ENCODE measurements at regions not wholly inside any gene's neighbourhood (a gene's known extent, or its start where the extent isn't known, plus 50 kb on each side); places are given as distances from the start of the nearest gene placed in this dataset.
A peak's percentile ranks its signal among the peaks of the same experiment; 100 is the strongest.
"Not testable (repeated sequence)": the region's sequence is repeated elsewhere in the genome, so short reads cannot be mapped to it uniquely, and the experiment has no call there.

DNA sequence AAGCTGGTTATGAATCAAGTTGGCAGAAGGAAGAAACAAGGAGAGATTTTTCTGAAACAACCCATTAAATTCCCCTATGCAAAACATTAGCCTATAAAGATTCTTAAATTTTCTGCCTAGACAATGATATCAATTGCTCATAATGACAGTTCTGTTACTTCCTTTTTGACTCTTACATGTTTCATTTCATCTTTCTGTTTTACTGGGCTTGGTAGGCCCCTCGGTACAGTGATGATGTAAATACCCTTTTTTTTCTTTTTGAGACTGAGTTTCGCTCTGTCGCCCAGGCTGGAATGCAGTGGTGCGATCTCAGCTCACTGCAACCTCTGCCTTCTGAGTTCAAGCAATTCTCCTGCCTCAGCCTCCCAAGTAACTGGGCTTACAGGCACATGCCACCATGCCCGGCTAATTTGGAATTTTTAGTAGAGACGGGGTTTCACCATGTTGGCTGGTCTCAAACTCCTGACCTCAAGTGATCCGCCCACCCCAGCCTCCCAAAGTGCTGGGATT, 83.4 kb upstream of the C7orf33 start:
- H3K4me3 ChIP-seq (ENCODE audit: low read length); DNase-seq (ENCODE audit: low read depth, low spot score): not testable (repeated sequence)

GRCh38 chr7:148507787-148508186, 82.8 kb upstream of the C7orf33 start:
- H3K4me3 ChIP-seq (ENCODE audit: low read length) = no peak overlapping the region
- no peak for DNase-seq (ENCODE audit: low read depth, low spot score)

- DNase-seq (ENCODE audit: low read depth, low spot score) = no peak
Observed at GRCh38 chr7:148514236-148514635, 76.3 kb upstream of the C7orf33 start.

DNA sequence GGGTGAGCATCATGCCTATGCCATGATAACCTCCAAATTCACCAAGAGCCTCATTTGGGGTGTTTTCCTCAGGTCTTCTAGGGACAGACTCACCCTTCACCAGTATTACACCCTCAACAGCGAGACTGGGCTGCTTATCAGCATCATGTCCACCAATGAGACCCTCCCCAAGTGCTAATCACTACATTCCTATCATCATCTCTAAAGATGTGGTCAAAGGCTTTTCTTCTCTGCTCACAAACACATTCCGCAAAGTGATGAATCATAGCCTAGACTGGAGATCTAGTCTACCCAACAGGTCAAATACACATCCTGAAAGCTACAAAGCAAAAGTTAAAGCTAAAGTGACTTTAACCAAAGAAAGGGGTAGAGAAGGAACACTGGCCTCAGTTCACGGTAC, 75.3 kb upstream of the C7orf33 start:
- DNase-seq (ENCODE audit: low read depth, low spot score) = no peak
- no peak overlapping the region for H3K4me3 ChIP-seq (ENCODE audit: low read length)

More at GRCh38 chr7:148514236-148514635, 76.3 kb upstream of the C7orf33 start:
- H3K4me3 ChIP-seq (ENCODE audit: low read length) = no peak overlapping the region

DNA sequence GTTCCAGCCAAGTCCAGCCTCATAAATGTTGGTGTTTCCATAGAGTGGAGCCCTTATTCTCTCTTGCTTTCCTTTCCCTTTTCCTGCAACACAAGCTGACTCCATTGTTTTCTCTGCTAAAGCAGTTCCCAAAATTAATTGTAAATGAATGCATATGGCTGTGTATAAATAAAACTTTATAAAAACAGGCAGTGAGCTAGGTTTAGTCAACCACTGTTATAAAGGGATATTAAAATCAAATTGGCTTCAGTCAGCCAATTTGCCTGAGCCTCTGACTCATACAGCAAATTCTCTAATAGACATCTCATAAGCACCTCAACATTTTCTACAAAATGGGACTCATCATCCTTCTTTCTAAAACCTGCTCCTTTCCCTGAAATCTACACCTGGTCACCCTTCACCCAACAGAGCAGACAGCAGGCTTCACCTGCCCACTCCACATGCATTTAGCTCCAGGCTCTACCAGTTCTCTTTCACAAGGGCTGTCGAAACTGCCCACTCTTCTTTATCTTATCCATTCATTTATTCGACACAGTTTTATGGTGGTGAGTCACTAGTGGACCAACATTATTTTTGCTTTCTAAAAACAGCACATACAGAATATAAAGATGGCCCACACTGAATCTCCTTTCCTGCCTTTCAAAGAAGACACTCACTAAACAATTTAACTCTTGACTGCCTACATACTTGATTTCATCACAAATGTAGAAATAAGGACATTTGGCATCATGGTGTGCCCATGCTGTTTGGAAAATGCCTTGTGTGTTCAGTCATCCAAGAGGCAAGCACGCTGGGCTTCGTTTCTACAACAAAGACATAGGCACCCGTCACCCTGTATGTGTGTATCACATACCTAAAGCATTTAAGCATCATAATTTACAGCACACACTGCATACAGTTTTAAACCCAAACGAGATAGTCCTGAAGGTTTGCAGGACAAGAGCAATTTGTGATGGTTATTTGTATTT, 74.6 kb upstream of the C7orf33 start:
- no peak for DNase-seq (ENCODE audit: low read depth, low spot score)
- H3K4me3 ChIP-seq (ENCODE audit: low read length) = no peak overlapping the region

DNA sequence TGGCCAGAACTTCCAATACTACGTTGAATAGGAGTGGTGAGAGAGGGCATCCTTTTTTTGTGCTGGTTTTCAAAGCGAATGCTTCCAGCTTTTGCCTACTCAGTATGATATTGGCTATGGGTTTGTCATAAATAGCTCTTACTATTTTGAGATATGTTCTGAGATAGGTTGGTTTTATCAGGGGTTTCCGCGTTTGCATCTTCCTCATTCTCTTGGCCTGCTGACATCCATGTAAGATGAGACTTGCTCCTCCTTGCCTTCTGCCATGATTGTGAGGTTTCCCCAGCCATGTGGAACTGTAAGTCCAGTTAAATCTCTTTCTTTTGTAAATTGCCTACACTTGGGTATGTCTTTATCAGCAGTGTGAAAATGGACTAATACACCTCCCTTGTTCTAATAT, 71.2 kb upstream of the C7orf33 start:
- H3K4me3 ChIP-seq (ENCODE audit: low read length) = not testable (repeated sequence)

DNA sequence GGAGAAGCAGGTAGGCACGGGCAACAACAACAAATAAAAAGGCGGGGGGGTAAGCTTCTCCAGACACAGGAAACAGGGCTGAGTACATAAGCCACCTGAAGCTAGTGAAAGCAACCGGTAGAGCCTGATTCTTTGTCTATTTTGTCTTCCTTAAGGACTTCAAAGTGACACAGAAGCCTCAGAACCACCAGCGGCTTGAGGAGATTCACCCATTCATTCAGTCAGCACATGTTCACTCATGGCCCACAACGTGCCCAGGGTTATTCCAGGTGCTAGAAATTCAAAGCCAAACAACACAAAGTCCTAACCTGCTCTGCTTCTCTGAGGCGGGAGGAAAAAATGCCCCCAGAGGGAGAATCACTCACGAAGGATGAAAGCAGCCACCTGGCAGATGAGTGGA, 69.3 kb upstream of the C7orf33 start:
- DNase-seq (ENCODE audit: low read depth, low spot score) = peak; percentile 60
- H3K4me3 ChIP-seq (ENCODE audit: low read length) = no peak overlapping the region

More for the DNA sequence above, 71.2 kb upstream of the C7orf33 start:
- DNase-seq (ENCODE audit: low read depth, low spot score) = not testable (repeated sequence)

- no peak overlapping the region for H3K4me3 ChIP-seq (ENCODE audit: low read length)
- DNase-seq (ENCODE audit: low read depth, low spot score) = no peak
Observed at GRCh38 chr7:148523550-148523949, 67.0 kb upstream of the C7orf33 start.

DNA sequence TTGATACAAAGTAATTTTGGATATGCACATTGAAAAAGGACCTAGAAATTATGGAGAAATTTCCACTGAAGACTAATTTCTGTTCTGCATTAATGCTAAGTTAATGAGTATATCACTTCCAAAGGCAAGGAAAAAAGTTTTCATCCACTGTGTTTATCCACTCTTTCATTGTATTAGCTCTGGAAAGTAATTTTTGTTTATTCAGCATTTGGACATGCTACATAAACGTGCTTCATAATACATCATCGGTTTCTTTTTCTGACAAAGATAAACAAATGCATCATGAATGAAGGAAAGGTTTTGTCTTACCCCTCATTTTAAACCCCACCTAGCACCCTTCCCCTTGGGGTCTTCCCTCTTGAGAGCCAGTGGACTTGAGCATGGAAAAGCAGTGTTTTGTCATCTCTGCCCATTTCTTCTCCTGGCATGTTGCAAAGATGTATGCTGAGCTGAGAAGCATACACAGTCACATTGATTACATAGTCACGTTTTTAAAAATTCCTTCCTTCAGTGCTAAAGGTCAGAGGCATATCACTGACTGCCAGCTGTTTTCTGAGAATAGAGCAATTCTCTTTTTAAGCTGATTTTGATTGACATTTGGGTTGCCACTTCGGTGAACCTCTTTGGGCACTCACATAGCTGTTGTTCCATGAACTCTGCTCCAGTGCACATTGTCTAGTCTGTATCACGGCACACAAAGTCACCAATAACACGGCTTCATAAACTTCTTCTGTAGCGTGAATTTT, 65.9 kb upstream of the C7orf33 start:
- DNase-seq (ENCODE audit: low read depth, low spot score) = no peak
- no peak overlapping the region for H3K4me3 ChIP-seq (ENCODE audit: low read length)

DNA sequence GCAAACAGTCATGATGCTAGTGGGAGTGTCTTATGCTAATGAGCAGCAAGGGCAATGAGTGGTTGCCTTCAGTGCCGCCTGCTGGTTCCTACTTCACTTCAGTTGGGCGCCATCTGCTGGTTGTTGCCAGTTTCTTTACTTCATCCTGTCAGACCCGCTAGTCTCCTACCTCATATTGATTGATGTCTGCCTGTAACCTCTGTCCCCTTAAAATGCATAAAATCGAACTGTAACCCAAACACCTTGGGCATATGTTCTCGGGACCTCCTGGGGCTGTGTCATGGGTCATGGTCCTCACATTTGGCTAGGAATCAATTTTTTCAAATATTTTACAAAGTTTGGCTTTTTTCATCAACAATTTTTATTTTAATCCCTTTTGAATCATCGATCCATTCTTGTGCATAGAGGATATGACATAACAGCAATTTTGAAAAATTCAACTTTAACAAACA, 62.8 kb upstream of the C7orf33 start:
- peak; percentile 91 for DNase-seq (ENCODE audit: low read depth, low spot score)
- H3K4me3 ChIP-seq (ENCODE audit: low read length) = no peak overlapping the region

- no peak overlapping the region for H3K4me3 ChIP-seq (ENCODE audit: low read length)
- DNase-seq (ENCODE audit: low read depth, low spot score) = no peak
Observed at GRCh38 chr7:148535217-148535616, 55.3 kb upstream of the C7orf33 start.

DNA sequence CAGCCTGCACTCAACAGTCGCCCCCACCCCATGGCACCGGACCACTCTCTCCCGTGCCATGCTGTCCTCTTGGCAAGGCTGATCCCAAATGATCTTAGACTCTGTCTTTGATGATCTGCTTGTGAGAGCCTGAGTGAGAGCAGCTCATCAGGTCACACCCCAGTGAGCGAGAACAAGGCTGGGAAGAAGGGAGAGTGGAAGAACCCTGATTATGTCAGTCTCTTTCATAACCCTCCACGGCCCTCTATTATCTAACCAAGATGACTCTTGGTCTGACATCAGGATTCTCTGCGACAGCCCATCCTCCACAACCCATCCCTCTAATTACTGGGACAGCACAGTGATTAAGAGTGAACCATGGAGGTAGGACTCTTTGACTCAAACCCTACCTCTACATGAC, 53.1 kb upstream of the C7orf33 start:
- no peak overlapping the region for H3K4me3 ChIP-seq (ENCODE audit: low read length)
- DNase-seq (ENCODE audit: low read depth, low spot score) = no peak

GRCh38 chr7:148540041-148540738, 50.4 kb upstream of the C7orf33 start:
- DNase-seq (ENCODE audit: low read depth, low spot score) = no peak
- H3K4me3 ChIP-seq (ENCODE audit: low read length) = no peak overlapping the region

Measured in Jurkat, Clone E6-1 (cell line).